ENCODE measurements at regions not wholly inside any gene's neighbourhood (a gene's known extent, or its start where the extent isn't known, plus 50 kb on each side); places are given as distances from the start of the nearest gene placed in this dataset.
"Not testable (repeated sequence)": the region's sequence is repeated elsewhere in the genome, so short reads cannot be mapped to it uniquely, and the experiment has no call there.

DNA sequence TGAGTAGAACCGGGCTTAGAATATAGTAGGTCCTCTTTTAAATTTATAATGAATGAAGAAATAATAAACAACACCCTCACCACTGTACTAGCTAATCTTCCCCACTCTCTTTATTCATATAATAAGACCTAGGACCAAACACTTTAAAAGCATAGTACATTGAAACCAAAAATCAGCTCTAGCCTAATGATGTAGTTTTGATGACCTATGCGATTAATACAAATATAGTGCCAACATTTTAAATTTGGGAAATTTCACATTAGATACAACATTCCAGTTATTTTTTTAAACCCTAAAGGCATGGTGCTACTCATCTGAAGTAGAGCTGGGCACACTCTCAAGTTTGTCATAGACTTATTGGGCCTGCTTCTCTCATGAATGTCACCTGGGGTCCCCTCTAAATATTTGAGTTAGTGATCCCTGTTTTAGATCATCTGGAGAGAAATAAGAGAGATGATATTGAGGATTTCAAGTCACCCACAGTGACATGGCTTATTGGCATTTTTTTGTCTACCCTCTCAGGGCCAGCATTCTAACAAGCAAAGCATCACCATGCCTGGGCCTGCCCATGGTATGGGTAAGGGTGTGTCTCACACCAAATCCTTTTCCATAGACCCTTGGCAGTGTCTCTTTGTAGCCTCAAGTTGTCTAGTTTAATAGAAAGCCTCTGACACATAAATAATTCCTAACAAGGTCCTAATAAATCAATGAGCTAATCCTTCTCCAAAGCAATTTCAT is 319.8 kb downstream of the HIVEP2 start:
- intact Hi-C loops (cut with DNase I) = no loop called here

DNA sequence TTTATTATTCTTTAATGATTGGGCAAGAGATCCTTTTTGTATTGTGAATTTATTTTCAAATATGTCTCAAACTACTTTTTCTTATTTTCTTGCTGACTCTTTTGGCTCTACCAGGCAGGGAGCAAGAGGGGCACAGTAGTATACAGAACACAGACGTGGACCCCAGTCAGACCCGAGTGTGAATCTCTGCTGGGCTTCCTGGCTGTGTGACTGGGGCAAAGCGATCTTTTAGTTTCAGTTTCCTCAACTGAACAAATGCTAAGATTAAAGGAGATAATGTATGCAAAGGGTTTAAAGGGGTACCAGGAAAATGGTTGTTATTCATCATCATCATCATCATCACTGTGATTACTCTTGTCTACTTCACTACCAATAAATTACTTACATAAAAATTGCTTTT is 317.5 kb downstream of the HIVEP2 start:
- intact Hi-C loops (cut with DNase I) = no loop called here

More for the DNA sequence above, 319.8 kb downstream of the HIVEP2 start:
- no peak for DNase-seq

DNA sequence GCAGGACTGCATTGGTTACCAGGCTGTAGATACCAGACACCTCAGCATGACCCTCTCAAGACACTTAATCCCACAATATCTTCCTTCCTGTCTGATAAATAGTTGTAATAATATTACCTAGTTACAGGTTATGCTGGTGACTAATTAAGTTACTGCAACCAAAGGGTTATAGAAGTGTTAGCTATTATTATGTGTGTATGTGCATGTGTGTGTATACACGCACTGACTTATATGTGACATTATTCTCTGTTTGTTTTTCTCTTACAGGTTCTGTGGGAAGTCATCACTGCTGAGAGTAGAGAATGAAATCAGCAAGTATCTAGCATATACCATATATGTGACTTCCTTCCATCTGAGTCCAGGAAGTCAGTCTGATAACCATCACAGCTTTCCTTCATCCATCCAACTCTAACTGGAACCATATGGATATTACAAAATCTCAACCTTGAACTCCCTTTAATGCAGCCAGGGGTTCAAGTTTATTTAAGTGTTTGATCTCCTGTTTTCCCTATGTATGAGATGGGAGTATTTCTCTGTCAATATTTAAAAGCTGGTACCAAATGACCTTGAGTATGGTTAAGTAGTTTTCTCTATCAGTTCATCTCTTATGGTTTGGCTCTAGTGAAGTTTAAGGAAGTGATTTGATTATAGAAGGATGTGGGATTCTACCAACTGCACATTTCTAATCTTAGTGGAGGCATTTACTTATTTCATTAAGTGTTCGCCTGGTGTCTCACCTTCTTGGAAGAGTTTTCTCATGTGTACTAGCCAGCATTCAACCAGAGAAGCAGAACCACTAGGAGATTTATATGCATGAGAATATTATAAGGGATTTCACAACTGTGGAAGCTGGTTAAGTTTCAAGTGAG is 313.2 kb downstream of the HIVEP2 start:
- DNase-seq = no peak

More for the DNA sequence above, 317.5 kb downstream of the HIVEP2 start:
- no peak for DNase-seq

DNA sequence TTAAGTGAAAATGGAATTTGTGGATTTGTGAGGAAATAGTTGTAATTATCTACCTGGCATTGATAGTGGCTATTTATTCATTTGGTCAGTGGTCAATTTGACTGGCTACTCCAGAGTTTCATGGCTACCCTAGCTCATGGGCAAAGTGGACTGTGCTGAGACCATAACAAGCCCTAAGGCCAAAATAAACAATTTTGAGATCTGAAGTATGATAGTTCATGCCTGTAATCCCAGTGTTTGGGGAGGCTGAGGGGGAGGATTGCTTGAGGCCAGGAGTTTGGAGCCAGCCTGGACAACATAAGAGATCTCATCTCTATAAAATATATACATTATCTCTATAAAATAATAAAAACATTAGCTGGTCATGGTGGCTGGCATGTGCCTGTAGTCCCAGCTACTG is 311.7 kb downstream of the HIVEP2 start:
- DNase-seq = no peak
- intact Hi-C loops (cut with DNase I) = no loop called here

More for the DNA sequence above, 313.2 kb downstream of the HIVEP2 start:
- intact Hi-C loops (cut with DNase I) = no loop called here

DNA sequence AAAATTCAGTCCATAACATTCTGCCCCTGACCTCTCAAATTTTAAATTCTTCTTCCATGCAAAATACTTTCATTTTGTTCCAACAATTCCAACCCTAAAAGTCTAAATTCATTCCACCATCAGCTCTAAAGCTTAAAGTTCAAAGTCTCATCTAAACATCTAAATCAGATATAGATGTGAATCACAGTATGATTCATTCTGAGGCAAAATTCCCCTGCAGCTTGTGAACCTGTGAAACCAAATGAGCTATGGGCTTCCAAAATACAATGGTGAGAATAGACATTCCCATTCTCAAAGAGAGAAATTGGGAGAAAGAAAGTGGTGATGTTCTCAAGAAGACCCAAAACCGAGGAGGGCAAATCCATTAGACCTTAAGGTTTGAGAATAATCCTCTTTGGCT is 309.8 kb downstream of the HIVEP2 start:
- intact Hi-C loops (cut with DNase I) = no loop called here
- DNase-seq = no peak

- DNase-seq = no peak
- intact Hi-C loops (cut with DNase I) = no loop called here
Observed at GRCh38 chr6:142637624-142638351, 307.2 kb downstream of the HIVEP2 start.

- no peak for DNase-seq
- intact Hi-C loops (cut with DNase I) = no loop called here
Observed at GRCh38 chr6:142642651-142643050, 302.3 kb downstream of the HIVEP2 start.

DNA sequence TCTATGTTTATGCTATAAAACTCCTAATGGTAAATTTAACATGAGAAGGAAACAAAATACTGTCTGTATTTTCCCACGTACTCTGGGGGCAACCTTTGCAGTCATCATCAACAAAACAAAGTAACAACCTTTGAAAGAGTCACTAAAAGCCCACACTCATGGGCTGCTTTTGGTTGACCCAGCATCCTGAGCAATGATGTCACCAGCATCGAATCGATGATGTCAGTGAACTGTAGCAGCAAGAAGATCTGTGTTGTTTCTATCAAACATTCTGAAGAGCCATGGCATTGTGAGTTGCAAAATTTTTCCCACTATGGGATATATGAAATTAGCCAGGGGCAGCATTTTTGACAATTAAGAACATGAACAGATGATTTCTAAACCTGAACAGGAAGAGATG is 300.1 kb downstream of the HIVEP2 start:
- no peak for DNase-seq
- intact Hi-C loops (cut with DNase I) = no loop called here

GRCh38 chr6:142645663-142646062 is 299.3 kb downstream of the HIVEP2 start:
- intact Hi-C loops (cut with DNase I) = no loop called here
- no peak for DNase-seq

GRCh38 chr6:142647449-142648035 is 297.4 kb downstream of the HIVEP2 start:
- DNase-seq = no peak
- intact Hi-C loops (cut with DNase I) = no loop called here

GRCh38 chr6:142648036-142648451 is 296.9 kb downstream of the HIVEP2 start:
- intact Hi-C loops (cut with DNase I) = no loop called here
- no peak for DNase-seq

DNA sequence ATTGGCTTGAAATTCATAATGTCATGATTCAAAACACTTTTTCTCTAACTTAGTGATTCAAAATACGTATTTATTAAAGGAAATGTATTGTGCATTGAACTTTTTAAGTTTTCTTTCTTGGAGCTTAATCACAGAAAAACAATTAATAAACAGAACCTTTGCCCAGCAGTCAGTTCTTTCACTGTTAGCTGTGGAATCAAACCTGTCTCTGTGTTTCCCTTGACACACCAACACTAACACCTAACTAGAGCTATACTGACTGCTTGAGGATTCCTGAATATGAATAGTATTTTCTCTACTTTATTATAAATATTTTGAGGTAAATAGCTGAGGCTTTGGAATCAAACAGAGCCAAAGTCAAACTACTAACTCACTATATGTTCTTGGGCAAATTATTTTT is 296.4 kb downstream of the HIVEP2 start:
- no peak for DNase-seq
- intact Hi-C loops (cut with DNase I) = no loop called here

DNA sequence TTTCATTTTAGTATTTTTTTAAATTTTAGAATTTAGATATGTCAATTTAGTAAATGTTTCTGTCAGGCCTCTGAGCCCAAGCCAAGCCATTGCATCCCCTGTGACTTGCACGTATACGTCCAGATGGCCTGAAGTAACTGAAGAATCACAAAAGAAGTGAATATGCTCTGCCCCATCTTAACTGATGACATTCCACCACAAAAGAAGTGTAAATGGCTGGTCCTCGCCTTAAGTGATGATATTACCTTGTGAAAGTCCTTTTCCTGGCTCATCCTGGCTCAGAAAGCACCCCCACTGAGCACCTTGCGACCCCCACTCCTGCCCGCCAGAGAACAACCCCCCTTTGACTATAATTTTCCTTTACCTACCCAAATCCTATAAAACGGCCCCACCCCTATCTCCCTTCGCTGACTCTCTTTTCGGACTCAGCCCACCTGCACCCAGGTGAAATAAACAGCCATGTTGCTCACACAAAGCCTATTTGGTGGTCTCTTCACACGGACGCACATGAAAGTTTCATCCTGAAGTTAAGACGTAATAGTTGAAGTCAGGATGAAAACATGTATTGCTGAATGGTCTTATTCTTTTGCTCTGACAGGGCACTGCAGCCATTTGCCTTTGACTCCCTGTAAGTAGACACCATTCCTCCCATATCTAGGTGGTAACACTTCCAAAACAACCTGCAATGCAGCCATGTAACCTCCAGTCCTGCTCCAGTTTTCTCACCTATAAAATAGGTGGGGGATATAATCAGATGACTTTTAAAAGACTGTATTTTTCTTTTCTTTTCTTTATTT is 295.3 kb downstream of the HIVEP2 start:
- DNase-seq; intact Hi-C loops (cut with DNase I): not testable (repeated sequence)

GRCh38 chr6:142651384-142651783 is 293.6 kb downstream of the HIVEP2 start:
- DNase-seq = no peak
- intact Hi-C loops (cut with DNase I) = no loop called here

DNA sequence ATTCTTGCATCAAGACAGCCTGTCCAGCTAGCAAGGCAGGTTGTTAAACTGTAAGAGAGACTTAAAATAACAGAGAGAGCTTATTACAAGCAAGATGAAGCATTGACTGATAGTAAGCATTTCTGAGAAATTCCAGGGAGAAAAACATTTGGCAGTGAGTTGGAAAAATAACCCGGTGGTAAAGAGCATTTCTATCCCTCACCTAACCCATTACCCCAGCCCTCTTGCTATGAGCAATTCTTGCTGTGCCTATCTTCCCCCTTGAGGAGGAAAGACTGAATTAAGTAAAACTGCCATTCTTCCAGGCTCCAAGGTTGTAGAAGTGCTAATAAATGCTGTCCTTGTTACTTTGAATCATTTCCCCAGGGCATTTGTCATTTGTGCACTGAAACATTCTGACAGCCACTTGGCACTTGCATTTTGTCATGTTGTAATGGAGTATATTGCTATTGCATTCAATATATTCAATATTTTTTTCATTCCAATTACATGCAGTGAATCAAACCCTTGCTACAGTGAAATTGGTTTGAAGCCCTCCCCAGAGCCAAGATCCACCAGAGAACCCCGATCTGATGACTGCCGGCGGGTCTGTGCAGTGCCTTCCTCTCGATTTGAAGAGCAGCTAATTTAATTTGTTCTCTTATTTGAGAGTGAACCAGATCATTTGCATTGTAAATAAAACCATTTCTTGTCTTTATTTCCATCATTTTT is 291.1 kb downstream of the HIVEP2 start:
- no peak for DNase-seq
- intact Hi-C loops (cut with DNase I) = no loop called here

DNA sequence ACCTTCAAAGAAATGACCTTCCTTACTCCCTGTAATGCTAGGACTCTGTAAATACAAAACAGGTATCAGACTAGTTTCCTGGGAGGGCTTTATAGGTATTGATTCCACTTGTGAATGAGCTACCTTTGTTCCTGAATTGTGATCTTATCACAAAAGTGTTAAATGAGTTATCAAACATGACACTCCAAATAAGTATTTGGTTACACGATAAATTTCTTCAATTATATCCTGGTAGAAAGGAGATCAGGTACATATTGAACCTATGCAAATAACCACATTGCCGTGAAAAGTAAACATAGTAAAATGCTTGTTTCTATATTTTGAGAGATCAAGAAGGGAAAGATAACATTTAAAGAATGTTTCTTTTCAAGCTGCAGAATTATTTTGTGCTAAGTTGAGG is 285.3 kb downstream of the HIVEP2 start:
- DNase-seq = no peak
- intact Hi-C loops (cut with DNase I) = no loop called here

DNA sequence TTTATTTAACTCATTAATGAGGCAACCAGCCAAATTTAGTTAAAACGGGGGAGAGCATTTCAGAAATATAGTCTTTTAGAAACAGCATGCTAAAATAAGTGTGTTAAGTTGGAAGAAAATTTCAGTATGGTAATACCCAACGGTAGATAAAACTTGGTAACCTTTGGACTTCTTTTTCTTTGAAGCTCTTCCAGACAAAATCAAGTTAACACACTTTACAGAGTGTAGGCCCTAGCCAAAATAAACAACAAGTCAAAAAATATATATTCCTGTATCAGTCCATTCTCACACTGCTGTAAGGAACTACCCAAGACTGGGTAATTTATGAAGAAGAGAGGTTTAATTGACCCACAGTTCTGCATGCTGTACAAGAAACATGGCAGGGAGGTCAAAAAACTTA is 279.6 kb downstream of the HIVEP2 start:
- no peak for DNase-seq
- intact Hi-C loops (cut with DNase I) = no loop called here

DNA sequence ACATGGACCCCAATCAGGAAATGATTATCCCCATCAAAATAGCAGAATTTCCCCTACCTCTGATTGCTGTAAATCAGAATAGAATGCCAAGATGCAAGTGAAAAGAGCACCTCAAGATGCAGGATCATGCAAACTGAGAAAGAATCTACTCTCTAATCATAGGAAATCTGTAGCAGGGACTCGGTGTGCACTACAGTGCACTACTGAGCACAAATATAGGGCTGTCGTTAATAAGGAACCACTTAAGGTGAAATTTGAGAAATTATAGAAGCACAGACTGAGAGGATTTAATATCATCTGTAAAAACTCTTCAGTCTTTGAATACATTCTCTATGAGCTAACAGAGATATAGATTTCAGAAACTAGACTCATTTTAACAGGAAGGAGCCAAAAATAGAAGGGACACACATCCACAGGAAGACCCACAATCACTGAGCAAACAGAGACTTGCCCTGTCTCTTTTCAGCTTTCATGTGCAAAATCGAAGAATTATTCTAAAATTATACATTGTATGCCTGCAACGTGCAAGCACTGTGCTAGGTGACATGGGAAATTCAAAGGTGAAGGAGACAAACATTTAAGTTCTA is 278.3 kb downstream of the HIVEP2 start:
- no peak for DNase-seq
- intact Hi-C loops (cut with DNase I) = no loop called here

All from head of caudate nucleus (tissue), 42 donors.